ENCODE measurements at regions not wholly inside any gene's neighbourhood (a gene's known extent, or its start where the extent isn't known, plus 50 kb on each side); places are given as distances from the start of the nearest gene placed in this dataset.

GRCh38 chr6:88232753-88233152, 66.6 kb upstream of the CNR1 start:
- ATAC-seq (replicated peaks), result no peak
- peaks cover 32 to 33% of the 10 kb centered on the region in 2 donors for H3K9me3 Mint-ChIP-seq
- H3K27ac Mint-ChIP-seq, result no peak overlapping the region
- peaks cover 3 to 5% of the 10 kb centered on the region in 2 donors for H3K4me1 Mint-ChIP-seq
- no peak overlapping the region for H3K4me3 Mint-ChIP-seq
- no peak for DNase-seq
- H3K36me3 Mint-ChIP-seq, result peaks cover 10 to 20% of the 10 kb centered on the region in 2 donors
- peaks cover 0 to 23% of the 10 kb centered on the region in 2 donors for H3K27me3 Mint-ChIP-seq

- DNase-seq (no peak), ATAC-seq (replicated peaks) (no peak)
- Mint-ChIP-seq H3K4me3 (no peak overlapping the region), H3K4me1 (no peaks in the 10 kb centered on the region), H3K27me3 (peaks cover 14 to 24% of the 10 kb centered on the region in 2 donors), H3K9me3 (peaks cover 0 to 2% of the 10 kb centered on the region in 2 donors), H3K27ac (no peak overlapping the region), H3K36me3 (no peaks in the 10 kb centered on the region)
Measured at GRCh38 chr6:88223298-88223697, 57.2 kb upstream of the CNR1 start.

GRCh38 chr6:88220493-88220892, 54.3 kb upstream of the CNR1 start:
- no peak for ATAC-seq (replicated peaks)
- Mint-ChIP-seq H3K36me3 (no peaks in the 10 kb centered on the region), H3K4me1 (no peaks in the 10 kb centered on the region), H3K9me3 (peaks cover 0 to 2% of the 10 kb centered on the region in 2 donors), H3K27me3 (peaks cover 14 to 24% of the 10 kb centered on the region in 2 donors), H3K27ac (no peak overlapping the region), H3K4me3 (no peak overlapping the region)
- DNase-seq, result no peak

GRCh38 chr6:88216182-88216581, 50.0 kb upstream of the CNR1 start:
- Mint-ChIP-seq H3K4me3 (no peak overlapping the region), H3K36me3 (no peaks in the 10 kb centered on the region), H3K4me1 (no peaks in the 10 kb centered on the region), H3K27ac (no peak overlapping the region), H3K9me3 (no peaks in the 10 kb centered on the region), H3K27me3 (peaks cover 8 to 29% of the 10 kb centered on the region in 2 donors)
- ATAC-seq (replicated peaks), result no peak
- DNase-seq, result no peak

All from stimulated activated naive B cell treated with anti-CD40 and anti-IgM and Interleukin-4, amounts not matched to agents 10 μg/mL and 1 μg/mL and 100 μg/mL, for 72 hours (primary cell).